ENCODE measurements at regions not wholly inside any gene's neighbourhood (a gene's known extent, or its start where the extent isn't known, plus 50 kb on each side); places are given as distances from the start of the nearest gene placed in this dataset.

DNA sequence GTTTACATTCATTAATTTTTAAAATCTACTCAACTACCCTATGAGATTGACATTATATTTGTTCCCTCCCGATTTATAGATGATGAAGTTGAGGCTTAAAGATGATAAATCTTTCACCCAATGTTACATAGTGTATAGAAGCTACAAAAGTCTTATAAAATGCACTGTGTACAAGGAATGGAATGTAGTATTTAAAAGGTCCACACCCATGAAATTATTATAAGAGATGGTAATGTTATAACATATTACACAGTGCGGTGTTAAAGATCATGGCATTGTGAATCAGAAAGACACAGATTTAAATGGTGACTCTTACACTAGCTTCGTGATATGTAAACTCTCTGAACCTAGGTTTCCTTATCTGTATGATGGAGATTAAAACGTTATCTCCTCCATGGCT is 141.6 kb upstream of the CHD1 start:
- H3K9ac ChIP-seq (ENCODE audit: insufficient read depth in 1 of 2, low read length in 2 of 2), result no peak overlapping the region
- WGBS, 2 donors, result 81 to 90% methylated on average over 4 of the region's 4 CpGs

GRCh38 chr5:99068944-99069650 is 140.3 kb upstream of the CHD1 start:
- H3K9me3 ChIP-seq (ENCODE audit: control insufficient read depth in 4 of 4, insufficient read depth in 3 of 4, low read length in 3 of 4), result peaks cover 0 to 1% (median 0%) of the 10 kb centered on the region in 4 donors
- ATAC-seq (ENCODE audit: insufficient read depth, low FRiP score) (no peak), DNase-seq (no peak)
- no peaks in the 10 kb centered on the region for H3K4me1 ChIP-seq (ENCODE audit: control insufficient read depth in 5 of 5, insufficient read depth in 5 of 5, low read length in 5 of 5)
- 90 to 92% methylated on average over 5 of the region's 5 CpGs for WGBS, 2 donors
- H3K27ac ChIP-seq (ENCODE audit: low read depth in 1 of 2, low read length in 1 of 2), result no peak overlapping the region
- H3K4me3 ChIP-seq, result no peak overlapping the region
- TF ChIP-seq CTCF (IDR thresholded peaks at IDR 0.05; ENCODE audit: control extremely low read depth, extremely low read depth), result no peak
- no peaks in the 10 kb centered on the region for H3K36me3 ChIP-seq (ENCODE audit: control insufficient read depth in 4 of 4, insufficient read depth in 4 of 4, low read length in 4 of 4)
- no peaks in the 10 kb centered on the region for H3K27me3 ChIP-seq (ENCODE audit: control insufficient read depth in 3 of 3, insufficient read depth in 3 of 3, low read length in 2 of 3)
- H3K9ac ChIP-seq (ENCODE audit: insufficient read depth in 1 of 2, low read length in 2 of 2), result no peak overlapping the region

More for the DNA sequence above, 141.6 kb upstream of the CHD1 start:
- H3K27ac ChIP-seq (ENCODE audit: low read depth in 1 of 2, low read length in 1 of 2), result no peak overlapping the region
- DNase-seq (no peak), ATAC-seq (ENCODE audit: insufficient read depth, low FRiP score) (no peak)
- no peaks in the 10 kb centered on the region for H3K4me1 ChIP-seq (ENCODE audit: control insufficient read depth in 5 of 5, insufficient read depth in 5 of 5, low read length in 5 of 5)
- peaks cover 0 to 1% (median 0%) of the 10 kb centered on the region in 4 donors for H3K9me3 ChIP-seq (ENCODE audit: control insufficient read depth in 4 of 4, insufficient read depth in 3 of 4, low read length in 3 of 4)
- no peaks in the 10 kb centered on the region for H3K27me3 ChIP-seq (ENCODE audit: control insufficient read depth in 3 of 3, insufficient read depth in 3 of 3, low read length in 2 of 3)
- no peak overlapping the region for H3K4me3 ChIP-seq
- no peak for TF ChIP-seq CTCF (IDR thresholded peaks at IDR 0.05; ENCODE audit: control extremely low read depth, extremely low read depth)
- H3K36me3 ChIP-seq (ENCODE audit: control insufficient read depth in 4 of 4, insufficient read depth in 4 of 4, low read length in 4 of 4), result no peaks in the 10 kb centered on the region

- no peak overlapping the region for H3K9ac ChIP-seq (ENCODE audit: insufficient read depth in 1 of 2, low read length in 2 of 2)
- H3K36me3 ChIP-seq (ENCODE audit: control insufficient read depth in 4 of 4, insufficient read depth in 4 of 4, low read length in 4 of 4), result no peaks in the 10 kb centered on the region
- TF ChIP-seq CTCF (IDR thresholded peaks at IDR 0.05; ENCODE audit: control extremely low read depth, extremely low read depth), result no peak
- no peaks in the 10 kb centered on the region for H3K27me3 ChIP-seq (ENCODE audit: control insufficient read depth in 3 of 3, insufficient read depth in 3 of 3, low read length in 2 of 3)
- ATAC-seq (ENCODE audit: insufficient read depth, low FRiP score), result no peak
- H3K4me3 ChIP-seq, result no peak overlapping the region
- no peak overlapping the region for H3K27ac ChIP-seq (ENCODE audit: low read depth in 1 of 2, low read length in 1 of 2)
- DNase-seq, result no peak
- WGBS, 2 donors, result 93% methylated on average over 5 of the region's 5 CpGs
- peaks cover 0 to 1% (median 0%) of the 10 kb centered on the region in 5 donors for H3K4me1 ChIP-seq (ENCODE audit: control insufficient read depth in 5 of 5, insufficient read depth in 5 of 5, low read length in 5 of 5)
- H3K9me3 ChIP-seq (ENCODE audit: control insufficient read depth in 4 of 4, insufficient read depth in 3 of 4, low read length in 3 of 4), result peaks cover 0 to 1% (median 0%) of the 10 kb centered on the region in 4 donors
Measured at GRCh38 chr5:99063737-99064136, 134.9 kb upstream of the CHD1 start.

Data from lung (tissue), 11 donors.